GM12892 (cell line): ENCODE measurements at regions not wholly inside any gene's neighbourhood (a gene's known extent, or its start where the extent isn't known, plus 50 kb on each side); places are given as distances from the start of the nearest gene placed in this dataset.

Experiments used
- DNase-seq: peaks from one replicate; pipeline ENCODE4 v3.0.0; 2011; ENCODE audit not compliant: insufficient read length
- FAIRE-seq: peaks from 2 replicates; lab custom pipeline; 2011; peaks lifted over from hg19 to GRCh38; lab: Jason Lieb, UNC
- POLR2A ChIP-seq: IDR thresholded peaks from 2 replicates; pipeline ENCODE4 v1.6.1; 2011; ENCODE audit warnings: low read depth, low read length, control low read depth
- POLR2AphosphoS5 ChIP-seq: IDR thresholded peaks from 2 replicates; pipeline ENCODE4 v1.6.1; 2011; ENCODE audit warnings: low read depth, low read length, control low read depth
- TAF1 ChIP-seq: IDR thresholded peaks from 2 replicates; pipeline ENCODE4 v1.6.1; 2011; ENCODE audit warnings: low read depth, mild to moderate bottlenecking, control low read depth, low read length, borderline replicate concordance

GRCh38 chr14:39731912-39732311 is 299.7 kb upstream of the FBXO33 start:
- no peak for FAIRE-seq
- TF ChIP-seq POLR2A (no peak), TAF1 (no peak), POLR2AphosphoS5 (no peak)
- no peak for DNase-seq

GRCh38 chr14:39726563-39726962 is 294.3 kb upstream of the FBXO33 start:
- no peak for TF ChIP-seq TAF1
- no peak for TF ChIP-seq POLR2A
- no peak for TF ChIP-seq POLR2AphosphoS5
- DNase-seq, result no peak
- no peak for FAIRE-seq

- TF ChIP-seq POLR2A, result no peak
- TF ChIP-seq TAF1, result no peak
- TF ChIP-seq POLR2AphosphoS5, result no peak
- DNase-seq (no peak), FAIRE-seq (no peak)
Measured at GRCh38 chr14:39722547-39723273, 290.5 kb upstream of the FBXO33 start.

GRCh38 chr14:39716987-39717570 is 284.8 kb upstream of the FBXO33 start:
- FAIRE-seq, result no peak
- TF ChIP-seq POLR2A (no peak), POLR2AphosphoS5 (no peak), TAF1 (no peak)
- DNase-seq, result no peak

- DNase-seq (no peak), FAIRE-seq (no peak)
- no peak for TF ChIP-seq TAF1
- no peak for TF ChIP-seq POLR2AphosphoS5
- TF ChIP-seq POLR2A, result no peak
Measured at GRCh38 chr14:39712293-39712999, 280.2 kb upstream of the FBXO33 start.

GRCh38 chr14:39704594-39704993 is 272.4 kb upstream of the FBXO33 start:
- DNase-seq (no peak), FAIRE-seq (no peak)
- TF ChIP-seq TAF1 (no peak), POLR2A (no peak)

GRCh38 chr14:39694341-39694740 is 262.1 kb upstream of the FBXO33 start:
- FAIRE-seq (no peak), DNase-seq (no peak)
- TF ChIP-seq POLR2A (no peak), TAF1 (no peak), POLR2AphosphoS5 (no peak)

GRCh38 chr14:39683691-39684260 is 251.5 kb upstream of the FBXO33 start:
- DNase-seq (no peak), FAIRE-seq (no peak)
- TF ChIP-seq POLR2AphosphoS5 (no peak), POLR2A (no peak), TAF1 (no peak)

GRCh38 chr14:39682582-39682981 is 250.3 kb upstream of the FBXO33 start:
- FAIRE-seq (no peak), DNase-seq (no peak)
- TF ChIP-seq POLR2A (no peak), POLR2AphosphoS5 (no peak), TAF1 (no peak)

- TF ChIP-seq TAF1 (no peak), POLR2A (no peak), POLR2AphosphoS5 (no peak)
- FAIRE-seq, result no peak
Measured at GRCh38 chr14:39681782-39682399, 249.7 kb upstream of the FBXO33 start.

GRCh38 chr14:39680777-39681176 is 248.5 kb upstream of the FBXO33 start:
- DNase-seq (no peak), FAIRE-seq (peak; percentile 33)
- TF ChIP-seq POLR2AphosphoS5 (no peak), POLR2A (no peak), TAF1 (no peak)

More at GRCh38 chr14:39681782-39682399, 249.7 kb upstream of the FBXO33 start:
- no peak for DNase-seq

- FAIRE-seq (no peak), DNase-seq (no peak)
- no peak for TF ChIP-seq POLR2A
- no peak for TF ChIP-seq POLR2AphosphoS5
- no peak for TF ChIP-seq TAF1
Measured at GRCh38 chr14:39673734-39674133, 241.5 kb upstream of the FBXO33 start.
